IMR-90 (cell line): ENCODE measurements at regions not wholly inside any gene's neighbourhood (a gene's known extent, or its start where the extent isn't known, plus 50 kb on each side); places are given as distances from the start of the nearest gene placed in this dataset.

Source experiments
- ATAC-seq: fragments of 200-7000 bp; cut with Tn5 transposase; 2 replicates; pipeline ENCODE4 v1.9.1; 2020; ENCODE audit warnings: low read depth, mild to moderate bottlenecking, moderate library complexity
- BruUV-seq: library from RNA; stranded (reverse); fragments of 400-500 nt; replicated peaks from 2 replicates; lab custom pipeline; 2021; lab: Mats Ljungman, UMichigan
- CTCF ChIA-PET: fragments of 300-600 bp; formaldehyde crosslinking; extraction: SDS; loops from one replicate; lab custom pipeline; 2021; ENCODE audit warnings: antibody characterized with exemption; lab: Yijun Ruan, JAX
- POLR2A ChIA-PET: fragments of 300-600 bp; sonication (Branson Sonifier 250); formaldehyde crosslinking; loops from one replicate; lab custom pipeline; 2022; ENCODE audit warnings: antibody characterized with exemption; ENCODE audit not compliant: unreplicated experiment; lab: Charles Lee
- DNase-seq: peaks from one replicate; pipeline ENCODE4 v3.0.0; 2013
- H2AFZ ChIP-seq: replicated peaks from 2 replicates; pipeline ENCODE3; 2013; ENCODE audit warnings: low read length, mild to moderate bottlenecking; ENCODE audit not compliant: poor library complexity
- H2AK5ac ChIP-seq: 2 replicates; pipeline ENCODE4 v1.6.1; 2013; ENCODE audit warnings: low read depth, low read length, inconsistent platforms
- H2AK9ac ChIP-seq: replicated peaks from 2 replicates; pipeline ENCODE3; 2013; ENCODE audit warnings: mild to moderate bottlenecking, low read depth, low read length, moderate library complexity; ENCODE audit not compliant: poor library complexity
- H2BK120ac ChIP-seq: 2 replicates; pipeline ENCODE4 v1.6.1; 2013; ENCODE audit warnings: low read depth, low read length, inconsistent platforms
- H2BK15ac ChIP-seq: 3 replicates; pipeline ENCODE4 v1.6.1; 2013; ENCODE audit warnings: low read depth, low read length, inconsistent platforms
- H2BK20ac ChIP-seq: 2 replicates; pipeline ENCODE4 v1.6.1; 2013; ENCODE audit warnings: low read depth, mild to moderate bottlenecking, inconsistent platforms, low read length, moderate library complexity
- H2BK5ac ChIP-seq: 2 replicates; pipeline ENCODE4 v1.6.1; 2013; ENCODE audit warnings: mild to moderate bottlenecking, low read depth, low read length, inconsistent platforms; ENCODE audit not compliant: poor library complexity, severe bottlenecking
- H3K14ac ChIP-seq: replicated peaks from 2 replicates; pipeline ENCODE4 v1.6.1; 2013; ENCODE audit warnings: low read depth, low read length, inconsistent platforms
- H3K18ac ChIP-seq: 2 replicates; pipeline ENCODE4 v1.6.1; 2013; ENCODE audit warnings: low read depth, low read length, control low read depth
- H3K23ac ChIP-seq: 2 replicates; pipeline ENCODE4 v1.6.1; 2013; ENCODE audit warnings: low read depth, low read length, inconsistent platforms
- H3K27ac ChIP-seq: 2 replicates; pipeline ENCODE4 v1.5.1; 2013; ENCODE audit warnings: mild to moderate bottlenecking, control low read depth, low read length; ENCODE audit not compliant: insufficient read depth
- H3K27me3 ChIP-seq: 2 replicates; pipeline ENCODE4 v1.6.1; 2013; ENCODE audit warnings: low read length; ENCODE audit not compliant: control insufficient read depth, insufficient read depth
- H3K36me3 ChIP-seq: 2 replicates; pipeline ENCODE4 v1.6.1; 2013; ENCODE audit warnings: low read length, mixed read lengths; ENCODE audit not compliant: control insufficient read depth, insufficient read depth
- H3K4ac ChIP-seq: 2 replicates; pipeline ENCODE4 v1.6.1; 2013; ENCODE audit warnings: low read depth, low read length, inconsistent platforms
- H3K4me1 ChIP-seq: 2 replicates; pipeline ENCODE4 v1.6.1; 2013; ENCODE audit warnings: low read length, mixed read lengths; ENCODE audit not compliant: control insufficient read depth, insufficient read depth
- H3K4me2 ChIP-seq: 2 replicates; pipeline ENCODE4 v1.6.1; 2013; ENCODE audit warnings: low read depth, mild to moderate bottlenecking, control low read depth, low read length, moderate library complexity
- H3K4me3 ChIP-seq: 2 replicates; pipeline ENCODE4 v1.5.1; 2013; ENCODE audit warnings: low read depth, mild to moderate bottlenecking, control low read depth, low read length, moderate library complexity; ENCODE audit not compliant: insufficient read depth
- H3K56ac ChIP-seq: 2 replicates; pipeline ENCODE4 v1.6.1; 2013; ENCODE audit warnings: low read length, inconsistent platforms; ENCODE audit not compliant: insufficient read depth; ENCODE audit errors: extremely low read depth
- H3K79me1 ChIP-seq, 2 experiments: 2 replicates each; pipeline ENCODE4 v1.6.1; 2013; ENCODE audit warnings: low read length in 2 of 2, inconsistent platforms in 1 of 2, low read depth in 1 of 2
- H3K9ac ChIP-seq: 2 replicates; pipeline ENCODE4 v1.6.1; 2013; ENCODE audit warnings: low read depth, low read length, control low read depth
- H3K9me1 ChIP-seq: 2 replicates; pipeline ENCODE4 v1.6.1; 2013; ENCODE audit warnings: low read length, inconsistent platforms; ENCODE audit not compliant: insufficient read depth
- H3K9me3 ChIP-seq: 2 replicates; pipeline ENCODE4 v1.6.1; 2013; ENCODE audit warnings: low read length; ENCODE audit not compliant: control insufficient read depth, insufficient read depth
- H4K20me1 ChIP-seq: 2 replicates; pipeline ENCODE4 v1.6.1; 2013; ENCODE audit warnings: low read length, inconsistent platforms; ENCODE audit not compliant: insufficient read depth
- H4K5ac ChIP-seq: 2 replicates; pipeline ENCODE4 v1.6.1; 2013; ENCODE audit warnings: mild to moderate bottlenecking, low read depth, low read length, control low read depth
- H4K8ac ChIP-seq, 2 experiments: 2 replicates each; pipeline ENCODE4 v1.6.1; 2013; ENCODE audit warnings: low read depth in 2 of 2, low read length in 2 of 2, control low read depth in 1 of 2, inconsistent platforms in 1 of 2
- H4K91ac ChIP-seq: 2 replicates; pipeline ENCODE4 v1.6.1; 2013; ENCODE audit warnings: low read depth, low read length, inconsistent platforms; ENCODE audit not compliant: insufficient read depth
- BHLHE40 ChIP-seq: fragments of 150-350 bp; IDR thresholded peaks from 2 replicates; pipeline ENCODE4 v1.6.1; 2016; ENCODE audit warnings: mild to moderate bottlenecking, low read depth, low read length
- CEBPB ChIP-seq: IDR thresholded peaks from 2 replicates; pipeline ENCODE4 v1.6.1; 2012; ENCODE audit warnings: low read depth, low read length, improper control_type of control experiment
- CHD1 ChIP-seq: IDR thresholded peaks from 2 replicates; pipeline ENCODE4 v1.6.1; 2012; ENCODE audit warnings: low read depth, low read length, improper control_type of control experiment
- CTCF ChIP-seq: conservative IDR thresholded peaks from 2 replicates; pipeline ENCODE4 v1.5.1; 2012; ENCODE audit warnings: mild to moderate bottlenecking, low read depth, low read length, improper control_type of control experiment
- ELK1 ChIP-seq: fragments of 150-350 bp; IDR thresholded peaks from 2 replicates; pipeline ENCODE4 v1.6.1; 2016; ENCODE audit warnings: low read depth, mild to moderate bottlenecking, low read length, moderate library complexity, borderline replicate concordance
- FOS ChIP-seq: fragments of 150-350 bp; IDR thresholded peaks from 2 replicates; pipeline ENCODE4 v1.6.1; 2016; ENCODE audit warnings: low read depth, low read length
- MAFK ChIP-seq: IDR thresholded peaks from 2 replicates; pipeline ENCODE4 v1.6.1; 2012; ENCODE audit warnings: low read depth, low read length, improper control_type of control experiment
- MAZ ChIP-seq: IDR thresholded peaks from 2 replicates; pipeline ENCODE4 v1.6.1; 2012; ENCODE audit warnings: low read depth, mild to moderate bottlenecking, low read length, improper control_type of control experiment, moderate library complexity, borderline replicate concordance
- MXI1 ChIP-seq: IDR thresholded peaks from 2 replicates; pipeline ENCODE4 v1.6.1; 2012; ENCODE audit warnings: low read depth, mild to moderate bottlenecking, low read length, moderate library complexity, borderline replicate concordance
- NFE2L2 ChIP-seq: fragments of 150-350 bp; IDR thresholded peaks from 2 replicates; pipeline ENCODE4 v1.6.1; 2016; ENCODE audit warnings: low read depth, mild to moderate bottlenecking, low read length
- POLR2A ChIP-seq: IDR thresholded peaks from 2 replicates; pipeline ENCODE4 v1.6.1; 2012; ENCODE audit warnings: mild to moderate bottlenecking, low read depth, low read length
- RAD21 ChIP-seq: IDR thresholded peaks from 2 replicates; pipeline ENCODE4 v1.6.1; 2012; ENCODE audit warnings: low read length, improper control_type of control experiment
- RCOR1 ChIP-seq: IDR thresholded peaks from 2 replicates; pipeline ENCODE4 v1.6.1; 2012; ENCODE audit warnings: mild to moderate bottlenecking, low read length, improper control_type of control experiment; ENCODE audit not compliant: insufficient replicate concordance
- RFX5 ChIP-seq: IDR thresholded peaks from 2 replicates; pipeline ENCODE4 v1.8.0; 2012; ENCODE audit warnings: low read depth, mild to moderate bottlenecking, low read length, moderate library complexity
- SMC3 ChIP-seq: fragments of 150-350 bp; IDR thresholded peaks from 2 replicates; pipeline ENCODE4 v1.6.1; 2016; ENCODE audit warnings: low read depth, mild to moderate bottlenecking, antibody characterized with exemption, low read length, moderate library complexity
- USF2 ChIP-seq: fragments of 150-350 bp; IDR thresholded peaks from 2 replicates; pipeline ENCODE4 v1.6.1; 2017; ENCODE audit warnings: mild to moderate bottlenecking, antibody characterized with exemption, low read length, low read depth
- WGBS, 2 experiments: methylation state at CpG; one replicate each; pipeline versions ENCODE4 v1.1.5 to v1.1.7; 2013; ENCODE audit warnings: missing lambda C conversion rate in 2 of 2; ENCODE audit not compliant: insufficient read length in 1 of 2; ENCODE audit errors: extremely low coverage in 2 of 2; 5-methylcytosine and 5-hydroxymethylcytosine counted together
- dilution Hi-C: fragments of 300-500 bp; cut with HindIII; formaldehyde crosslinking; loops from one replicate; pipeline ENCODE4 v1.14.3; 2018; ENCODE audit warnings: low sequenced_read_pairs; ENCODE audit not compliant: unreplicated experiment
- in situ Hi-C: fragments of 300-500 bp; cut with MboI; formaldehyde crosslinking; loops from 3 replicates; pipeline ENCODE4 v1.14.3; 2019; ENCODE audit warnings: low sequenced_read_pairs, inconsistent platforms, mixed read lengths
- intact Hi-C: fragments of 100-400 bp; cut with micrococcal nuclease; formaldehyde crosslinking; loops from 2 replicates; pipeline ENCODE4 v1.10.0; 2022

GRCh38 chr6:81689580-81689979 lies 62.9 kb downstream of the TENT5A start:
- CTCF ChIA-PET: no interaction called here
- intact Hi-C loops (no loop called here), in situ Hi-C loops (no loop called here), dilution Hi-C loops (no loop called here)
- TF ChIP-seq RCOR1 (no peak), CTCF (no peak), ELK1 (no peak), MAZ (no peak), BHLHE40 (no peak), CHD1 (no peak), MAFK (no peak), FOS (no peak), CEBPB (no peak), RFX5 (no peak), MXI1 (no peak), NFE2L2 (no peak), SMC3 (no peak), USF2 (no peak), RAD21 (no peak), POLR2A (no peak)
- Histone ChIP-seq H3K4me3 (no peak overlapping the region), H3K14ac (no peak overlapping the region), H2AK5ac (no peak overlapping the region), H4K5ac (no peak overlapping the region), H2BK120ac (no peak overlapping the region), H3K9me3 (no peaks in the 10 kb centered on the region), H4K8ac (no peak overlapping the region), H3K27me3 (no peaks in the 10 kb centered on the region), H3K27ac (no peak overlapping the region), H3K9me1 (no peaks in the 10 kb centered on the region), H3K4me1 (no peaks in the 10 kb centered on the region), H2BK5ac (no peak overlapping the region), H2BK20ac (no peak overlapping the region), H3K4me2 (no peak overlapping the region), H2AFZ (no peak overlapping the region), H2BK15ac (no peak overlapping the region), H3K36me3 (no peaks in the 10 kb centered on the region), H3K18ac (no peak overlapping the region), H3K9ac (no peak overlapping the region), H4K20me1 (no peaks in the 10 kb centered on the region), H3K4ac (no peak overlapping the region), H3K23ac (no peak overlapping the region), H3K56ac (no peak overlapping the region), H4K91ac (no peak overlapping the region), H2AK9ac (no peak overlapping the region), H3K79me1 (no peaks in the 10 kb centered on the region)
- no CpG with 5 or more reads among the region's 3 CpGs for WGBS, 2 experiments
- ATAC-seq (no peak), DNase-seq (no peak)
- no TSS peak for BruUV-seq
- POLR2A ChIA-PET: no interaction called here
